HepG2 (cell line): ENCODE measurements at regions not wholly inside any gene's neighbourhood (a gene's known extent, or its start where the extent isn't known, plus 50 kb on each side); places are given as distances from the start of the nearest gene placed in this dataset.

Source experiments
- ARID3A ChIP-seq: IDR thresholded peaks from 2 replicates; pipeline ENCODE4 v1.6.1; 2012; ENCODE audit warnings: low read depth, low read length, improper control_type of control experiment
- CBX5 ChIP-seq: sonication (generic); formaldehyde crosslinking; IDR thresholded peaks from 2 replicates; pipeline ENCODE4 v1.4.0; 2020; ENCODE audit warnings: missing genetic modification reagents, borderline replicate concordance
- CEBPB ChIP-seq: IDR thresholded peaks from 2 replicates; pipeline ENCODE4 v1.6.1; 2011; ENCODE audit warnings: low read depth, low read length, improper control_type of control experiment, borderline replicate concordance
- CEBPG ChIP-seq: IDR thresholded peaks from 2 replicates; pipeline ENCODE4 v1.6.1; 2016
- CHD2 ChIP-seq: IDR thresholded peaks from 2 replicates; pipeline ENCODE4 v1.6.1; 2011; ENCODE audit warnings: low read depth, low read length, improper control_type of control experiment
- DNMT3B ChIP-seq: conservative IDR thresholded peaks from 2 replicates; pipeline ENCODE4 v1.6.1; 2016; ENCODE audit warnings: missing biosample characterization, control low read depth
- GATAD1 ChIP-seq: IDR thresholded peaks from 2 replicates; pipeline ENCODE4 v1.6.1; 2016; ENCODE audit warnings: missing genetic modification reagents, missing compliant biosample characterization
- GMEB1 ChIP-seq: sonication (generic); formaldehyde crosslinking; IDR thresholded peaks from 2 replicates; pipeline ENCODE4 v1.5.1; 2020; ENCODE audit warnings: missing genetic modification reagents, mild to moderate bottlenecking, borderline replicate concordance
- IRF2 ChIP-seq: IDR thresholded peaks from 2 replicates; pipeline ENCODE4 v1.6.1; 2018; ENCODE audit warnings: missing genetic modification reagents, missing compliant biosample characterization
- MIXL1 ChIP-seq: IDR thresholded peaks from 2 replicates; pipeline ENCODE4 v1.6.1; 2016
- MTERF4 ChIP-seq: sonication (generic); formaldehyde crosslinking; IDR thresholded peaks from 2 replicates; pipeline ENCODE4 v1.8.0; 2023; ENCODE audit warnings: mild to moderate bottlenecking, missing genetic modification reagents
- NCOA2 ChIP-seq: sonication (generic); formaldehyde crosslinking; IDR thresholded peaks from 2 replicates; pipeline ENCODE4 v1.8.0; 2022; ENCODE audit warnings: inconsistent platforms
- NCOR1 ChIP-seq: fragments of 200-600 bp; sonication (generic); IDR thresholded peaks from 2 replicates; pipeline ENCODE4 v1.7.0; 2017; ENCODE audit warnings: antibody characterized with exemption, low read length, borderline replicate concordance
- NONO ChIP-seq, 2 experiments: fragments of 450-650 bp in 1 of 2; sonication (generic) in 1 of 2; formaldehyde crosslinking in 1 of 2; IDR thresholded peaks in 1 of 2; conservative IDR thresholded peaks in 1 of 2; 2 replicates each; pipeline versions ENCODE4 v1.6.1 to v1.8.0; 2017 to 2022; ENCODE audit warnings: mild to moderate bottlenecking in 1 of 2, missing genetic modification reagents in 1 of 2, moderate library complexity in 1 of 2
- SMC3 ChIP-seq: IDR thresholded peaks from 2 replicates; pipeline ENCODE4 v1.6.1; 2011; ENCODE audit warnings: low read length, improper control_type of control experiment
- SNRNP70 ChIP-seq: fragments of 200-400 bp; formaldehyde crosslinking; IDR thresholded peaks from 2 replicates; pipeline ENCODE4 v1.6.1; 2017; ENCODE audit warnings: mild to moderate bottlenecking, low read depth, low read length, moderate library complexity
- ZBTB7A ChIP-seq: sonication (generic); formaldehyde crosslinking; IDR thresholded peaks from 2 replicates; pipeline ENCODE4 v1.8.0; 2022; ENCODE audit warnings: mild to moderate bottlenecking, missing genetic modification reagents
- ZKSCAN1 ChIP-seq: fragments of 150-350 bp; IDR thresholded peaks from 2 replicates; pipeline ENCODE4 v1.6.1; 2014; ENCODE audit warnings: low read length
- ZNF256 ChIP-seq: sonication (generic); formaldehyde crosslinking; conservative IDR thresholded peaks from 2 replicates; pipeline ENCODE4 v1.4.0; 2020; ENCODE audit warnings: missing genetic modification reagents
- ZNF468 ChIP-seq: sonication (generic); formaldehyde crosslinking; IDR thresholded peaks from 2 replicates; pipeline ENCODE4 v1.8.0; 2022; ENCODE audit warnings: mild to moderate bottlenecking, moderate library complexity, missing genetic modification reagents
- ZNF580 ChIP-seq: IDR thresholded peaks from 2 replicates; pipeline ENCODE4 v1.6.1; 2016; ENCODE audit warnings: low read depth, borderline replicate concordance
- ZNF749 ChIP-seq: sonication (generic); formaldehyde crosslinking; IDR thresholded peaks from 2 replicates; pipeline ENCODE4 v1.8.0; 2022; ENCODE audit warnings: mild to moderate bottlenecking, missing genetic modification reagents, moderate library complexity, borderline replicate concordance
- ZNF782 ChIP-seq: sonication (generic); formaldehyde crosslinking; IDR thresholded peaks from 2 replicates; pipeline ENCODE4 v1.4.0; 2020; ENCODE audit warnings: missing genetic modification reagents, mild to moderate bottlenecking, borderline replicate concordance
- ZNF788 ChIP-seq: sonication (generic); formaldehyde crosslinking; IDR thresholded peaks from 2 replicates; pipeline ENCODE4 v1.5.0; 2020; ENCODE audit warnings: mild to moderate bottlenecking, missing genetic modification reagents, borderline replicate concordance
- ZNF891 ChIP-seq: sonication (generic); formaldehyde crosslinking; IDR thresholded peaks from 2 replicates; pipeline ENCODE4 v1.5.0; 2020; ENCODE audit warnings: mild to moderate bottlenecking, missing genetic modification reagents

GRCh38 chr6:169831450-169832246 is 80.2 kb downstream of the ERMARD start (continued):
- no peak for TF ChIP-seq ZNF468 (CRISPR knock-in tag)
- TF ChIP-seq SNRNP70 = no peak
- peak; percentile 82 for TF ChIP-seq IRF2 (CRISPR knock-in tag)
- peak; percentile 76; the same call in 1 of the 2 replicates for TF ChIP-seq ZNF891 (CRISPR knock-in tag)
- TF ChIP-seq SMC3 = peak; percentile 84
- TF ChIP-seq ZNF782 (CRISPR knock-in tag) = peak; percentile 53; the same call in 1 of the 2 replicates
- peak; percentile 98 for TF ChIP-seq CEBPB
- no peak for TF ChIP-seq NCOR1
- 0 out of 2 replicates have a peak, but pooled peaks have one; percentile 34 for TF ChIP-seq ZBTB7A (CRISPR knock-in tag)
- 0 out of 2 replicates have a peak, but pooled peaks have one; percentile 11 for TF ChIP-seq ARID3A
- TF ChIP-seq GATAD1 (CRISPR knock-in tag) = peak; percentile 57; the same call in 1 of the 2 replicates
- TF ChIP-seq ZNF580 (CRISPR knock-in tag) = 0 out of 2 replicates have a peak, but pooled peaks have one; percentile 53
- TF ChIP-seq CEBPG (CRISPR knock-in tag) = peak; percentile 99
- no peak for TF ChIP-seq CHD2
- TF ChIP-seq NONO (IDR thresholded peaks at IDR 0.05) = no peak
- TF ChIP-seq NONO (CRISPR knock-in tag; conservative IDR thresholded peaks at IDR 0.05) = peak; percentile 80
- peak; percentile 18; the same call in 1 of the 2 replicates for TF ChIP-seq ZNF788 (CRISPR knock-in tag)
- TF ChIP-seq MTERF4 (CRISPR knock-in tag) = peak; percentile 56; the same call in 1 of the 2 replicates
- TF ChIP-seq CBX5 = peak; percentile 57; the same call in 1 of the 2 replicates
- TF ChIP-seq NCOA2 (CRISPR knock-in tag) = 0 out of 2 replicates have a peak, but pooled peaks have one; percentile 12
- TF ChIP-seq DNMT3B (CRISPR knock-in tag) = 0 out of 2 replicates have a peak, but pooled peaks have one; percentile 38
- TF ChIP-seq GMEB1 (CRISPR knock-in tag) = peak; percentile 27; the same call in 1 of the 2 replicates
- TF ChIP-seq ZNF749 (CRISPR knock-in tag) = no peak
- TF ChIP-seq ZNF256 (CRISPR knock-in tag) = no peak
- TF ChIP-seq MIXL1 (CRISPR knock-in tag) = peak; percentile 73; the same call in 1 of the 2 replicates
- TF ChIP-seq ZKSCAN1 = no peak
